SK-N-SH (cell line): ENCODE measurements at regions not wholly inside any gene's neighbourhood (a gene's known extent, or its start where the extent isn't known, plus 50 kb on each side); places are given as distances from the start of the nearest gene placed in this dataset.

Experiments used
- CTCF ChIA-PET: fragments of 300-600, 350-600 bp; formaldehyde crosslinking; extraction: SDS; loops from one replicate; lab custom pipeline; 2021; lab: Yijun Ruan, JAX
- POLR2A ChIA-PET: fragments of 350-600 bp; sonication (Branson Sonifier 250); formaldehyde crosslinking; extraction: SDS; loops from one replicate; lab custom pipeline; 2020; ENCODE audit warnings: antibody characterized with exemption, inconsistent platforms; lab: Yijun Ruan, JAX
- DNase-seq: peaks from one replicate; pipeline ENCODE4 v3.0.0; 2012
- H2AFZ ChIP-seq: fragments of 200-600 bp; sonication (generic); 2 replicates; pipeline ENCODE4 v1.8.1; 2016; ENCODE audit warnings: antibody characterized with exemption, mild to moderate bottlenecking, low read depth
- H3F3A ChIP-seq: fragments of 200-600 bp; sonication (generic); replicated peaks from 2 replicates; pipeline ENCODE3; 2016; ENCODE audit warnings: antibody characterized with exemption, mild to moderate bottlenecking; ENCODE audit not compliant: insufficient read depth
- H3K27ac ChIP-seq, 2 experiments: fragments of 200-500 bp in 1 of 2; fragments of 200-600 bp in 1 of 2; sonication (Bioruptor generic) in 1 of 2; sonication (generic), shearing (Covaris generic) in 1 of 2; 2 replicates each; pipeline versions ENCODE4 v1.5.1 to v1.6.1; 2014 to 2016; ENCODE audit warnings: low read depth in 2 of 2, inconsistent platforms in 1 of 2, low read length in 1 of 2, mild to moderate bottlenecking in 1 of 2, mixed read lengths in 1 of 2
- H3K27me3 ChIP-seq: fragments of 200-600 bp; sonication (generic), shearing (Covaris generic); 2 replicates; pipeline ENCODE4 v1.6.1; 2016; ENCODE audit warnings: mixed run types; ENCODE audit not compliant: insufficient read depth
- H3K36me3 ChIP-seq, 2 experiments: fragments of 200-500 bp in 1 of 2; fragments of 200-600 bp in 1 of 2; sonication (Bioruptor generic) in 1 of 2; sonication (generic) in 1 of 2; replicated peaks in 1 of 2; 2 replicates each; pipeline versions ENCODE3 to v1.5.1; 2014 to 2016; ENCODE audit warnings: low read length in 1 of 2, mild to moderate bottlenecking in 1 of 2; ENCODE audit not compliant: insufficient read depth in 2 of 2, control insufficient read depth in 1 of 2
- H3K4me1 ChIP-seq, 2 experiments: fragments of 200-500 bp in 1 of 2; fragments of 200-600 bp in 1 of 2; sonication (Bioruptor generic) in 1 of 2; sonication (generic), shearing (Covaris generic) in 1 of 2; 2 replicates each; pipeline versions ENCODE4 v1.5.1 to v1.6.1; 2014 to 2016; ENCODE audit warnings: low read depth in 1 of 2, low read length in 1 of 2, mixed run types in 1 of 2; ENCODE audit not compliant: insufficient read depth in 2 of 2, control insufficient read depth in 1 of 2
- H3K4me2 ChIP-seq: fragments of 200-600 bp; sonication (generic), shearing (Covaris generic); 2 replicates; pipeline ENCODE4 v1.6.1; 2017; ENCODE audit warnings: mixed run types
- H3K4me3 ChIP-seq, 2 experiments: fragments of 200-500 bp in 1 of 2; fragments of 200-600 bp in 1 of 2; sonication (Bioruptor generic) in 1 of 2; sonication (generic), shearing (Covaris generic) in 1 of 2; 2 replicates each; pipeline versions ENCODE4 v1.5.1 to v1.8.1; 2014 to 2016; ENCODE audit warnings: low read depth in 2 of 2, inconsistent platforms in 1 of 2, low read length in 1 of 2, mild to moderate bottlenecking in 1 of 2, mixed read lengths in 1 of 2, moderate library complexity in 1 of 2
- H3K79me2 ChIP-seq: fragments of 200-600 bp; sonication (generic); 2 replicates; pipeline ENCODE4 v1.8.1; 2017; ENCODE audit warnings: mild to moderate bottlenecking; ENCODE audit not compliant: insufficient read depth
- H3K9ac ChIP-seq: fragments of 200-600 bp; sonication (generic); 2 replicates; pipeline ENCODE4 v1.6.1; 2017; ENCODE audit warnings: mixed run types
- H3K9me2 ChIP-seq: fragments of 200-600 bp; sonication (generic); 2 replicates; pipeline ENCODE4 v1.6.1; 2017; ENCODE audit warnings: mixed run types
- H3K9me3 ChIP-seq: fragments of 200-600 bp; sonication (generic); 2 replicates; pipeline ENCODE4 v1.6.1; 2017; ENCODE audit warnings: mixed run types, mild to moderate bottlenecking, moderate library complexity
- H4K20me1 ChIP-seq: fragments of 200-600 bp; sonication (generic); 2 replicates; pipeline ENCODE4 v1.6.1; 2017; ENCODE audit warnings: mild to moderate bottlenecking, mixed run types; ENCODE audit not compliant: insufficient read depth
- ELF1 ChIP-seq: IDR thresholded peaks from 2 replicates; pipeline ENCODE4 v1.4.0; 2012
- EP300 ChIP-seq, 2 experiments: IDR thresholded peaks; 2 replicates each; pipeline versions ENCODE4 v1.4.0 to v1.6.1; 2012; ENCODE audit warnings: borderline replicate concordance in 1 of 2, low read depth in 1 of 2, low read length in 1 of 2
- FOXJ3 ChIP-seq: sonication (generic); formaldehyde crosslinking; IDR thresholded peaks from 2 replicates; pipeline ENCODE4 v1.5.1; 2020; ENCODE audit warnings: mild to moderate bottlenecking, missing genetic modification reagents
- GABPA ChIP-seq: IDR thresholded peaks from 2 replicates; pipeline ENCODE4 v1.4.0; 2012; ENCODE audit warnings: low read depth, mild to moderate bottlenecking
- GATA2 ChIP-seq: sonication (generic); formaldehyde crosslinking; IDR thresholded peaks from 2 replicates; pipeline ENCODE4 v1.5.0; 2020; ENCODE audit warnings: mild to moderate bottlenecking, missing genetic modification reagents
- IRF3 ChIP-seq: fragments of 150-350 bp; IDR thresholded peaks from 2 replicates; pipeline ENCODE4 v1.6.1; 2016; ENCODE audit warnings: mild to moderate bottlenecking, low read depth, low read length
- MXI1 ChIP-seq: IDR thresholded peaks from 2 replicates; pipeline ENCODE4 v1.6.1; 2012; ENCODE audit warnings: mild to moderate bottlenecking, low read depth, low read length, improper control_type of control experiment
- NFIC ChIP-seq: IDR thresholded peaks from 2 replicates; pipeline ENCODE4 v1.4.0; 2012; ENCODE audit warnings: borderline replicate concordance
- POLR2AphosphoS5 ChIP-seq: IDR thresholded peaks from 2 replicates; pipeline ENCODE4 v1.6.1; 2012; ENCODE audit warnings: low read depth, low read length
- RAD21 ChIP-seq: IDR thresholded peaks from 2 replicates; pipeline ENCODE4 v1.6.1; 2012; ENCODE audit warnings: mild to moderate bottlenecking, low read length
- RCOR1 ChIP-seq: fragments of 150-350 bp; IDR thresholded peaks from 2 replicates; pipeline ENCODE4 v1.6.1; 2017; ENCODE audit warnings: antibody characterized with exemption, low read length
- RFX5 ChIP-seq: IDR thresholded peaks from 2 replicates; pipeline ENCODE4 v1.6.1; 2012; ENCODE audit warnings: mild to moderate bottlenecking, improper control_type of control experiment, low read length
- RXRA ChIP-seq: IDR thresholded peaks from 2 replicates; pipeline ENCODE4 v1.4.0; 2012; ENCODE audit warnings: low read depth, mild to moderate bottlenecking, borderline replicate concordance
- SIN3A ChIP-seq: IDR thresholded peaks from 2 replicates; pipeline ENCODE4 v1.6.1; 2012; ENCODE audit warnings: low read depth, mild to moderate bottlenecking, low read length, moderate library complexity, borderline replicate concordance
- TEAD4 ChIP-seq: IDR thresholded peaks from 2 replicates; pipeline ENCODE4 v1.4.0; 2012; ENCODE audit warnings: mild to moderate bottlenecking, borderline replicate concordance; ENCODE audit not compliant: insufficient read depth
- USF1 ChIP-seq: IDR thresholded peaks from 2 replicates; pipeline ENCODE4 v1.4.0; 2012; ENCODE audit warnings: low read depth, borderline replicate concordance
- WGBS: methylation state at CpG from one replicate; pipeline ENCODE4 v1.1.6; 2017; ENCODE audit warnings: low lambda C conversion rate; 5-methylcytosine and 5-hydroxymethylcytosine counted together
- TF ChIP-seq, protein P1 (sequence below): fragments of 150-350 bp; IDR thresholded peaks from 2 replicates; pipeline ENCODE4 v1.6.1; 2017; ENCODE audit warnings: antibody characterized with exemption, low read length, low read depth, borderline replicate concordance

DNA sequence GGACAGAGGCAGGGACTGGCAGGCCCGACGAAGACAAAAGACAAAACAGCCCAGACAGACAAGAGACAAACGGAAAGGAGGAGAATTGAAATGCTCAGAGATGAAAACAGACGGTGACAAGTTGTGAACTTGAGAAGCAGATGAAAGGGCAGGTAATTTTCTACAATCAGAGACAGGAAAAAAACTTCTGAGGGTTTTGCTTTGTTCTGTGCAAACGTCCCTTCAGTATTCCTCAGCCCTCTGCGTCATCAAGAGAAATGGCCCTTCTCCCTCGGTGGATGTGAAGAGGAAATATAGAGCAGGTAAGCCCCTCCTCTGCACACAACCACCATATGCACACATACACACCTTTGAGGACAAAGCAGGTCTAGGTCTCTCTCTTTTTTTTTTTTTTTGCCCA is 206.6 kb downstream of the UACA start:
- POLR2A ChIA-PET, result no interaction called here
- TF ChIP-seq, protein P1, sequence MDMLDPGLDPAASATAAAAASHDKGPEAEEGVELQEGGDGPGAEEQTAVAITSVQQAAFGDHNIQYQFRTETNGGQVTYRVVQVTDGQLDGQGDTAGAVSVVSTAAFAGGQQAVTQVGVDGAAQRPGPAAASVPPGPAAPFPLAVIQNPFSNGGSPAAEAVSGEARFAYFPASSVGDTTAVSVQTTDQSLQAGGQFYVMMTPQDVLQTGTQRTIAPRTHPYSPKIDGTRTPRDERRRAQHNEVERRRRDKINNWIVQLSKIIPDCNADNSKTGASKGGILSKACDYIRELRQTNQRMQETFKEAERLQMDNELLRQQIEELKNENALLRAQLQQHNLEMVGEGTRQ, result no peak
- TF ChIP-seq ELF1, result no peak
- no peak for TF ChIP-seq MXI1
- no peak for TF ChIP-seq RCOR1
- TF ChIP-seq FOXJ3 (CRISPR knock-in tag), result no peak
- TF ChIP-seq RAD21, result no peak
- no peak for TF ChIP-seq RFX5
- TF ChIP-seq GABPA, result no peak
- no peak for TF ChIP-seq GATA2 (CRISPR knock-in tag)
- TF ChIP-seq EP300 (IDR thresholded peaks at IDR 0.05; ENCODE audit: borderline replicate concordance in 1 of 2, low read depth in 1 of 2, low read length in 1 of 2), result no peak
- no peak for TF ChIP-seq SIN3A
- no peak for TF ChIP-seq POLR2AphosphoS5
- no peak for TF ChIP-seq IRF3
- TF ChIP-seq NFIC, result no peak
- no peak for TF ChIP-seq USF1
- TF ChIP-seq, all 33 proteins: peak for 0
- WGBS, result 71% methylated on average over 7 of the region's 7 CpGs
- DNase-seq, result no peak
- no peak overlapping the region for H2AFZ ChIP-seq
- H3K9me3 ChIP-seq, result no peaks in the 10 kb centered on the region
- CTCF ChIA-PET, result interaction anchor here (1.1 kb wide), 2 partner anchors 19 to 69 kb away, joined by 3 read pairs; no protein-coding TSS in a partner anchor
- H3K79me2 ChIP-seq, result no peaks in the 10 kb centered on the region
- peaks cover 4 to 13% of the 10 kb centered on the region in 2 experiments; a peak in 1 of 4 replicates for H3K4me1 ChIP-seq
- no peak overlapping the region for H3K4me2 ChIP-seq
- no peak overlapping the region for H3K27ac ChIP-seq
- H3K9me2 ChIP-seq, result no peaks in the 10 kb centered on the region
- H3F3A ChIP-seq, result no peaks in the 10 kb centered on the region
- peaks cover 9% of the 10 kb centered on the region for H3K27me3 ChIP-seq
- H3K9ac ChIP-seq, result no peak overlapping the region
- H3K36me3 ChIP-seq, result no peaks in the 10 kb centered on the region
- no peak overlapping the region for H3K4me3 ChIP-seq
- no peaks in the 10 kb centered on the region for H4K20me1 ChIP-seq

- TF ChIP-seq GABPA (no peak), RXRA (no peak), TEAD4 (no peak)
- H3K36me3 ChIP-seq, result no peaks in the 10 kb centered on the region
- 59% methylated on average over 4 of the region's 4 CpGs for WGBS
- no peak overlapping the region for H3K4me3 ChIP-seq
- H3K9me2 ChIP-seq, result no peaks in the 10 kb centered on the region
- POLR2A ChIA-PET, result no interaction called here
- H4K20me1 ChIP-seq, result no peaks in the 10 kb centered on the region
- no peak for DNase-seq
- H3K79me2 ChIP-seq, result no peaks in the 10 kb centered on the region
- H3K27me3 ChIP-seq, result peaks cover 9% of the 10 kb centered on the region
- H3K4me1 ChIP-seq, result peaks cover 4 to 13% of the 10 kb centered on the region in 2 experiments; a peak in 1 of 4 replicates
- H3K4me2 ChIP-seq, result no peak overlapping the region
- CTCF ChIA-PET, result interaction anchor here (1.0 to 1.1 kb wide), 3 partner anchors 12 to 68 kb away, joined by 3 read pairs; no protein-coding TSS in a partner anchor
- no peaks in the 10 kb centered on the region for H3K9me3 ChIP-seq
- H3K9ac ChIP-seq, result no peak overlapping the region
- H2AFZ ChIP-seq, result no peak overlapping the region
- no peaks in the 10 kb centered on the region for H3F3A ChIP-seq
- H3K27ac ChIP-seq, result no peak overlapping the region
Observed at GRCh38 chr15:70556151-70556741, 207.1 kb downstream of the UACA start.
